Thyroid gland (tissue), 4 donors: ENCODE measurements at regions not wholly inside any gene's neighbourhood (a gene's known extent, or its start where the extent isn't known, plus 50 kb on each side); places are given as distances from the start of the nearest gene placed in this dataset.

Experiments
- POLR2A ChIP-seq, 2 donors: fragments of 450-650 bp; IDR thresholded peaks; one replicate each; pipeline ENCODE4 v1.6.1; 2017; ENCODE audit warnings: antibody characterized with exemption in 2 of 2, mild to moderate bottlenecking in 2 of 2, moderate library complexity in 1 of 2
- TF ChIP-seq, protein P1 (sequence below), 6 experiments: fragments of 200-600 bp in 3 of 6; fragments of 450-650 bp in 3 of 6; sonication (generic) in 3 of 6; IDR thresholded peaks; one replicate each; pipeline ENCODE4 v1.5.1; 2016 to 2019; ENCODE audit warnings: antibody characterized with exemption in 6 of 6, mild to moderate bottlenecking in 2 of 6, inconsistent platforms in 1 of 6, moderate library complexity in 1 of 6

DNA sequence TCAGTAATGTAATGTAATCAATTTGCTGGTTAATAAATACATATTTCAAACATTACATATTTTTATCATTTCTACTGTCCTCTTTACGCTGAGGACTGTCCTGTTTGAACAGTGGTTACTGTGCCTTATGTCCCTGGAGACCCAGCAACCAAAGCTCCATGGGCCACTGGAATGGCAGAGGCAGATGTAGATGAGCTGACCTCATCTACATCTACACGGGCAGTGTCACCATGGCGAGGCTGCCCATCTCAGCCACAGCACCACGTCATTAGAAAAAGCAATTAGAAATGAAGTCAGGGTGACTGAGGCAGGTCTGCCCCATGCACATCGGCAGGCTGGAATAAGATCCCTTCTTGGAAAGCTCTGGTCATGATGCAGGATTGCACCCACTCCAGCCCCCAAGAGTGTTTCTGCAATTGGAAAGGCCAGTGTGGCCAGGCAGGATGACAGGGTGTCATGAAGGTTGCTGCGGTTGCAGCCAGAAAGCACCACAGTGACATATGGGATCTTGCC is 237.5 kb downstream of the NDUFA10 start:
- TF ChIP-seq, protein P1, sequence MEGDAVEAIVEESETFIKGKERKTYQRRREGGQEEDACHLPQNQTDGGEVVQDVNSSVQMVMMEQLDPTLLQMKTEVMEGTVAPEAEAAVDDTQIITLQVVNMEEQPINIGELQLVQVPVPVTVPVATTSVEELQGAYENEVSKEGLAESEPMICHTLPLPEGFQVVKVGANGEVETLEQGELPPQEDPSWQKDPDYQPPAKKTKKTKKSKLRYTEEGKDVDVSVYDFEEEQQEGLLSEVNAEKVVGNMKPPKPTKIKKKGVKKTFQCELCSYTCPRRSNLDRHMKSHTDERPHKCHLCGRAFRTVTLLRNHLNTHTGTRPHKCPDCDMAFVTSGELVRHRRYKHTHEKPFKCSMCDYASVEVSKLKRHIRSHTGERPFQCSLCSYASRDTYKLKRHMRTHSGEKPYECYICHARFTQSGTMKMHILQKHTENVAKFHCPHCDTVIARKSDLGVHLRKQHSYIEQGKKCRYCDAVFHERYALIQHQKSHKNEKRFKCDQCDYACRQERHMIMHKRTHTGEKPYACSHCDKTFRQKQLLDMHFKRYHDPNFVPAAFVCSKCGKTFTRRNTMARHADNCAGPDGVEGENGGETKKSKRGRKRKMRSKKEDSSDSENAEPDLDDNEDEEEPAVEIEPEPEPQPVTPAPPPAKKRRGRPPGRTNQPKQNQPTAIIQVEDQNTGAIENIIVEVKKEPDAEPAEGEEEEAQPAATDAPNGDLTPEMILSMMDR (IDR thresholded peaks at IDR 0.05) = no peak
- TF ChIP-seq POLR2A (IDR thresholded peaks at IDR 0.05) = no peak
